NCI-H2029 (cell line): ENCODE measurements at regions not wholly inside any gene's neighbourhood (a gene's known extent, or its start where the extent isn't known, plus 50 kb on each side); places are given as distances from the start of the nearest gene placed in this dataset.
"Not testable (repeated sequence)": the region's sequence is repeated elsewhere in the genome, so short reads cannot be mapped to it uniquely, and the experiment has no call there.

ENCODE experiments used
- DNase-seq: peaks from one replicate; lab custom pipeline; 2025; lab: John Stamatoyannopoulos, UW

GRCh38 chr3:106265704-106266103, 396.9 kb upstream of the CBLB start:
- no peak for DNase-seq

DNA sequence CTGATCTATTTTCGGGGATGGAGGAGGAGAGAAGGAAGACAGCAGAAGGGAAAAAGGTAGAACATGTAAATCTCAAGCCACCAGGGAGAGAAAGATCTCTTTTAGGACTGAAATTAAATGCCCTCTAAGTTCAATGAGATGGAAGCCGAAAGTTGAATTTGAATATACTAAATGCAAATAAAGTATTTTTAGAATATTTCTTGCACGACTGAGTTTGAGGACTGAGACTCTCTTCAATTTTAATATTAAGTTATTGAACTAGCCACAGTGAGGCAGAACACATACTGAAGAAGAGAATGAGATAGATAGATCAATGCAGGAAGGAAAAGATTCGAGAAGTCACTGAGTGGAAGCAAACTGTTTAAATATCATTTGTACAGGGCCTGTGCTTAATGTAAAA, 399.9 kb upstream of the CBLB start:
- no peak for DNase-seq

DNA sequence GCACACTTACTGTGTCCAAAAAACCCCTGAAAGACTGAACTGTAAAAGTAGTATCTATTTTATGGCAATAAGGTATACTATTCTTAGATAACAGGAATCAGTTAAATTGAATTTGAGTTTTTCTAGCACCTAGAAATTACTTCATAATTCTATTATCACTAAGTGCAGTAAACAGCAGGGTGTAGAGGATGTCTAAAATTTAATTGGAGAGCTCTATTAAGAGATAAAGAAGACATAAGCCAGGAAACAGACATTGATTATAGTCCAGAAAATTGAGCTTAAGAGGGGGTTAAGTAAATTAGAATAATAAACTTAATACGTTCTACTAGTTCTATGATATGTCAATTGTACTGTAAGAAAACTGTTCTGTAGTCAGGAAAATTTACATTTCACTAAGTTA, 403.5 kb upstream of the CBLB start:
- no peak for DNase-seq

DNA sequence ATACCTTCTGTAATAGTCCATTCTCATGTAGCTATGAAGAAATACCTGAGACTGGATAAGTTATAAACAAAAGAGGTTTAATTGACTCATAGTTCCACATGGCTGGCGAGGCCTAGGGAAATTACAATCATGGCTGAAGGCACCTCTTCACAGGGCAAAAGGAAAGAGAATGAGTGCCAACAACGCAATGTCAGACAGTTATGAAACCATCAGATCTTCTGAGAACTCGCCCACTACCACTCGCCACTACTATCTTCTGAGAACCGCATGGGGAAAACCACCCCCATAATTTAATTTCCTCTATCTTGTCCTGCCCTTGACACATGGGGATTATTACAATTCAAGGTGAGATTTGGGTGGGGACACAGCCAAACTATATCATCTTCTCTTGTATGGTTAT, 406.8 kb upstream of the CBLB start:
- DNase-seq = no peak

DNA sequence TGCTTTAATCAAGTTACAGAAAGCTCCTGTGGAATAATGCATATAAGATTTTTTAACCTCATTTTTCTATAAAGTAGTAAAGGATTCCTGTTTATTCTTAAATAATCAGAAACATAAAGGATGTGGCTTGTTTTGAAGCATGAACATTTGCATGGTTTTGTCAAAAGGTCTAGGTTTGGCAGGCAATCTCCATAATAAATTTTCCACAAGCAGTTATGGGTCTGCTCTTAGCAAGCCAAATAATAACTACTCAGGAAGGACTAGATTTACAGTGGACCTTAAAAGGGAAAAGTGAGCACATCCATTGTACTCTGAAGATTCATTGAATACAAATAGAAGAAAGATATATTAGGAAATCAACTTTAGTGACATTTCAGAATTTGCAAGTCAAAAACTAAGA, 407.3 kb upstream of the CBLB start:
- DNase-seq = no peak

- no peak for DNase-seq
Observed at GRCh38 chr3:106276755-106277612, 408.2 kb upstream of the CBLB start.

GRCh38 chr3:106277731-106278130, 408.9 kb upstream of the CBLB start:
- no peak for DNase-seq

DNA sequence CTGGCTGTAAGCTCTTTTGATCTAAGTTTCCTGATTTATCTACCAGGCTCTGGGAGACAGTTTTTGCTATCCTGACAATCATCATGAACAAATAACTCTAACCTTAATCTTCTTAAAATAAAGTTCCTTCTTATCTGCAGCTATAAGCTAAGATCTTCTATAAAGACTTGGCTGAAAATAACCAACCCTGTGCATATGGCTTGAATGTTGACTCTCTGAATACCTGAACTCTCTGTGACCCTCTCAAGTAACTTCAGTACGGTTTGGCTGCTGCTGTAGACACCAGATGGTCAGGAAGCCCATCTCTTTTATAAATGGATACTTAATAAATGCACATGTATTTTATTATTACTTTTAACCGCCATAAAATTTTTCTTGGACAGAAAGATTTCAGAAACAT, 412.4 kb upstream of the CBLB start:
- DNase-seq = no peak

DNA sequence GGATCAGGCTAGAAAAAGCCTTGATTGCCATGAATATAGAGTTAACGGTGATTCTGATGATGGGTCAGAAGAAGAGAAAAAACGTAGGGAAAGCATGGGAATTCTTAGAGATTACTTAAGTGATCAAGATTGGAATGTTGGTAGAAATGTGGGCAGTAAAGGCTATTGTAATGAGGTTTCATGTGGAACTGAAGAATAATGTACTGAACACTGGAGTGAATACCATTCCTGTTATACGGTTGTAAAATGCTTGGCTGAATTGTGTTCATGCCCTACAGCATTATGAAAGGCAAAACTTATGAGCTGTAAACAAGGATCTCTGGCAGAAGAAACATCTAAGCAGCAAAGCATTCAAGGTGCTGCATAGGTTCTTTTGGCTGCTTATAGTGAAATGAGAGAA, 414.1 kb upstream of the CBLB start:
- DNase-seq = no peak

GRCh38 chr3:106288781-106289180, 420.0 kb upstream of the CBLB start:
- no peak for DNase-seq

DNA sequence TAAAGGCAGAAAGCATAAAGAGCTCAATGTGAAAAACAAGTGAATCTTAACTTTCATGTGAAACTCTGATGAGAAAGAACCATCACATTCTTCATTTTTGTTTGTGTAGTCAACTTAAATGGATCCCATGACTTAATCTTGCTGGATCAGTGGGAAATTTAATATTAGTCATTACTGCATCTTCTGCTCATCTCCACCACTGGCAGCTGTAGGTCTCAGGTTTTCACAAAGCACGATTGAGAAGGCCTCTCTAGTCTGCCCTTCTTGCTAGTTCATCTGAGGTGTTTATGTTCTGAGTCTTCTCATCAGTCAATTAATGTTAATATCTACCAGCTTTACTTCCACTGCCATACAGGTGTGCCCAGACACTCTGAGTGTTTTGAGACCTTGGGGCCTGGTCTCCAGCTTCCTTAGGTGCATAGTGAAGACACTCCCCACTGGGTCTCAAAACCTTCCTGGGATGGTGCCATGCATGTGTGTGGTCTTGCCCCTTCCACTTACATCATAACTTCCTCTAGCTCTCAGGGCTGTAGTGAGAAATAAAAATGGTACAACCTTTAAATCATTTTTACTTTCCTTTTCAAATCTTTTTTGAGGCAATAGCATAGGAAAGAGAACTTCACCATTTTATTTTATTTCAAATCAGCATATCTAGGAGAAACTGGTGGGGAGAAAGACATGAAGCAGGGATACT, 421.6 kb upstream of the CBLB start:
- no peak for DNase-seq

- DNase-seq = no peak
Observed at GRCh38 chr3:106293161-106293560, 424.3 kb upstream of the CBLB start.

GRCh38 chr3:106294121-106294520, 425.3 kb upstream of the CBLB start:
- no peak for DNase-seq

GRCh38 chr3:106296062-106296461, 427.2 kb upstream of the CBLB start:
- no peak for DNase-seq

DNA sequence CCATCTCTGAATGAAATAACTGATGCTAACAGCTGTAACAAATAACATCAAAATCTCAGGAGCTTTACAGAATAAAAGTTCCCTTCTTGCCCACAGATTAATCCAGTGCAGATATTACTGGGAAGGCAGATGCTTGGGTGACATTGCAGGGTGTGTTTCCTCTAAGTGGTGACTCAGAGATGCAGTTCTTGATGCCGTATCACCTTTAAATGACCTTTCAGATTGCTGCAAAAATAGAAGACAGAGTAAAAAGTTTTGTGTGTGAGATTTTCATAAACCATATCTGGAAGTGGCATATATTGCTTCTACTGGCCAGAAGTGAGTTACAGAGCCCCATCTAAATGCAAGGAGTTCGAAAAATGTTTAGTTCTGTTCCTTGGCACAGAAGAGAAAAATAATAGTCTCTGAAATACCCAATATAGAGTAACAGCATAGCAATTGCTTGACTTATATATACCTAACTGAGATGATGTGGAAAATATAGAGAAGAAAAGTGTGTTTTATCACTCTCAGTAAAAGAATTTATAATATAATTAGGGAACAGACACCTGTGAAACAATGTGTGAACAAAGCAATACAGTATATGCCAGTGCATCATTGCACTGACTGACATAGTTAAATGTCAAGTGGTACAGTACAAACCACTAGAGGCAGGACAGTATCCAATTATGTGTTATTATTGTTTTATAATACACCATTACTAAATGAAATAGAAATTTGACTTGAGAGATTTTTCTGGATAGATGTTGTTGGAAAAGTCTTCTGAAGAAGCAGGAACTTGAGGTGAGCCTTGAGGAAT, 430.7 kb upstream of the CBLB start:
- no peak for DNase-seq

- no peak for DNase-seq
Observed at GRCh38 chr3:106302451-106303221, 433.8 kb upstream of the CBLB start.

GRCh38 chr3:106303766-106304165, 435.0 kb upstream of the CBLB start:
- DNase-seq = no peak

DNA sequence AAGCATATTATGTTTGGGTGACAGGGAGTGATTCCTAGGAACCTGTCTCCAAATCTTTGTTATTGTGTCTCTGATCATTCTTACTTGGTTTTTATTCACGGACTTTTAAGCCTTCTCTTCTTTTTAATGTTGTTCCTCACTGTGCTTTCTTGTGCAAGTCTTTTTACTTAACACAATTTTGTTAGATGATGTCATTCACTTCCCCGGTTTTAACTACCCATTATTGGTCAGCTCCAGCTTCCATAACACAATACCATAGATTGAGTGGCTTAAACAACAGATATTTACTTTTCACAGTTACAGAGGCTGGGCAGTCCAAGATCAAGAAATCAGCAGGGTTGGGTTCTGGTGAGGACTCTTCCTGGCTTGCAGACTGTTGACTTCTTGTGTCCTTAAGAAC, 436.3 kb upstream of the CBLB start:
- no peak for DNase-seq

- DNase-seq = no peak
Observed at GRCh38 chr3:106305882-106306435, 437.1 kb upstream of the CBLB start.

GRCh38 chr3:106309274-106309673, 440.5 kb upstream of the CBLB start:
- no peak for DNase-seq

DNA sequence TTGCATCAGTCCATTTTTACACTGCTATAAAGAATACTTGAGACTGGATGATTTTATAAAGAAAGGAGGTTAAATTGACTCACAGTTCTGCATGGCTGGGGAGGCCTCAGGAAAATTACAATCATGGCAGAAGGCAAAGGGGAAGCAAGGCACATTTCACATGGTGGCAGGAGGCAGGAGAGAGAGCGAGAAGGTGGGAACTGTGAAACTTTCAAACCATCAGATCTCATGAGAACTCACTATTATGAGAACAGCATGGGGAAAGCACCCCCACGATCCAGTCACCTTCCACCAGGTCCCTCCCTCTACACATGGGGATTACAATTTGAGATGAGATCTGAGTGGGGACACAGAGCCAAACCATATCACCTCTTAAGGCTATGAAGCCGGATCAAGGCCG, 441.0 kb upstream of the CBLB start:
- not testable (repeated sequence) for DNase-seq
